Suprapubic skin (tissue), 4 donors: ENCODE measurements at regions not wholly inside any gene's neighbourhood (a gene's known extent, or its start where the extent isn't known, plus 50 kb on each side); places are given as distances from the start of the nearest gene placed in this dataset.

ENCODE experiments used
- EP300 ChIP-seq: sonication (generic); formaldehyde crosslinking; IDR thresholded peaks from one replicate; pipeline ENCODE4 v1.6.1; 2017; ENCODE audit warnings: antibody characterized with exemption
- POLR2AphosphoS5 ChIP-seq, 3 donors: sonication (generic); formaldehyde crosslinking; IDR thresholded peaks; one replicate each; pipeline ENCODE4 v1.6.1; 2017; ENCODE audit warnings: antibody characterized with exemption in 3 of 3
- TF ChIP-seq, protein P1 (sequence below), 2 donors: fragments of 200-600 bp in 1 of 2; fragments of 450-650 bp in 1 of 2; sonication (generic) in 1 of 2; IDR thresholded peaks; one replicate each; pipeline ENCODE4 v1.5.1; 2016 to 2019; ENCODE audit warnings: antibody characterized with exemption in 2 of 2, mild to moderate bottlenecking in 1 of 2, moderate library complexity in 1 of 2

- TF ChIP-seq EP300 = no peak
- TF ChIP-seq, protein P1, sequence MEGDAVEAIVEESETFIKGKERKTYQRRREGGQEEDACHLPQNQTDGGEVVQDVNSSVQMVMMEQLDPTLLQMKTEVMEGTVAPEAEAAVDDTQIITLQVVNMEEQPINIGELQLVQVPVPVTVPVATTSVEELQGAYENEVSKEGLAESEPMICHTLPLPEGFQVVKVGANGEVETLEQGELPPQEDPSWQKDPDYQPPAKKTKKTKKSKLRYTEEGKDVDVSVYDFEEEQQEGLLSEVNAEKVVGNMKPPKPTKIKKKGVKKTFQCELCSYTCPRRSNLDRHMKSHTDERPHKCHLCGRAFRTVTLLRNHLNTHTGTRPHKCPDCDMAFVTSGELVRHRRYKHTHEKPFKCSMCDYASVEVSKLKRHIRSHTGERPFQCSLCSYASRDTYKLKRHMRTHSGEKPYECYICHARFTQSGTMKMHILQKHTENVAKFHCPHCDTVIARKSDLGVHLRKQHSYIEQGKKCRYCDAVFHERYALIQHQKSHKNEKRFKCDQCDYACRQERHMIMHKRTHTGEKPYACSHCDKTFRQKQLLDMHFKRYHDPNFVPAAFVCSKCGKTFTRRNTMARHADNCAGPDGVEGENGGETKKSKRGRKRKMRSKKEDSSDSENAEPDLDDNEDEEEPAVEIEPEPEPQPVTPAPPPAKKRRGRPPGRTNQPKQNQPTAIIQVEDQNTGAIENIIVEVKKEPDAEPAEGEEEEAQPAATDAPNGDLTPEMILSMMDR (IDR thresholded peaks at IDR 0.05) = no peak
- TF ChIP-seq POLR2AphosphoS5 (IDR thresholded peaks at IDR 0.05) = no peak
These were observed 463.6 kb upstream of the CRIM1 start for GRCh38 chr2:35891936-35892335.
